ENCODE measurements at regions not wholly inside any gene's neighbourhood (a gene's known extent, or its start where the extent isn't known, plus 50 kb on each side); places are given as distances from the start of the nearest gene placed in this dataset.

- DNase-seq = no peak
- no peaks in the 10 kb centered on the region for H3K4me1 ChIP-seq
- intact Hi-C loops (cut with DNase I; ENCODE audit: low total_unique reads) = no loop called here
- H3K9me3 ChIP-seq = peaks cover 0 to 3% (median 0%) of the 10 kb centered on the region in 8 donors
- WGBS, 5 donors = 85 to 94% (median 91%) methylated on average over 18 of the region's 18 CpGs
- H3K27me3 ChIP-seq (replicated peaks in 1 of 7) = peaks cover 0 to 5% (median 0%) of the 10 kb centered on the region in 7 donors
- no peaks in the 10 kb centered on the region for H3K36me3 ChIP-seq
- no peak overlapping the region for H3K4me3 ChIP-seq
- no peak for TF ChIP-seq CTCF (IDR thresholded peaks at IDR 0.05 in 8 of 11, conservative IDR thresholded peaks at IDR 0.05 in 3 of 11)
- TF ChIP-seq POLR2AphosphoS5 (IDR thresholded peaks at IDR 0.05) = no peak
- TF ChIP-seq POLR2A (IDR thresholded peaks at IDR 0.05) = no peak
- H3K27ac ChIP-seq = no peak overlapping the region
These were observed 432.1 kb downstream of the GLRX3 start for GRCh38 chr10:130568246-130568645.

DNA sequence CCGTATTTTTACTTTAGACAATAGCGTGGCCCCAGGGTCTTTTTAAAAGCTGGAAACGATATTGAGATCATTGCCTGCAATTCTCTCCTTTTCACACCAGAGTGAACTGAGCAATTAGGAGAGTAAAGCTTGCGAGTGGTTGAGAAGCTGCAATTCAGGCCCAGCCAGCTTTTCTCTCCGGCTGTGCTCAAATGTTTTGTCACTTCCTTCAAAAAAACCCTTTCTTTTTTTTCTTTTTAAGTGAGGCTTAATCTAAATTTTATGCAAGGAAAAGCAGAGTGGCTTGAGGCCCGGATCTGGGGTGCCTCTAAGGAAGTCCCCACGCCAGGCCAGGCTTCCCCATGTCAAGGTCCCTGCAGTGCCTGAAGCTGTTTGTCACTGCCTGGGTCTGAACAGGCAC, 433.9 kb downstream of the GLRX3 start:
- no peak for DNase-seq
- no peak overlapping the region for H3K4me3 ChIP-seq
- intact Hi-C loops (cut with DNase I; ENCODE audit: low total_unique reads) = no loop called here
- no peaks in the 10 kb centered on the region for H3K36me3 ChIP-seq
- 52 to 65% (median 58%) methylated on average over 7 of the region's 7 CpGs for WGBS, 5 donors
- TF ChIP-seq POLR2A (IDR thresholded peaks at IDR 0.05) = no peak
- TF ChIP-seq CTCF (IDR thresholded peaks at IDR 0.05 in 8 of 11, conservative IDR thresholded peaks at IDR 0.05 in 3 of 11) = no peak
- no peak for TF ChIP-seq POLR2AphosphoS5 (IDR thresholded peaks at IDR 0.05)
- peaks cover 0 to 7% (median 0%) of the 10 kb centered on the region in 7 donors for H3K27me3 ChIP-seq (replicated peaks in 1 of 7)
- no peaks in the 10 kb centered on the region for H3K4me1 ChIP-seq
- peaks cover 0 to 3% (median 0%) of the 10 kb centered on the region in 8 donors for H3K9me3 ChIP-seq
- H3K27ac ChIP-seq = no peak overlapping the region

- DNase-seq = no peak
- Histone ChIP-seq H3K4me1 (no peaks in the 10 kb centered on the region), H3K9me3 (peaks cover 0 to 3% (median 0%) of the 10 kb centered on the region in 8 donors), H3K27ac (no peak overlapping the region), H3K27me3 (replicated peaks in 1 of 7) (peaks cover 0 to 15% (median 0%) of the 10 kb centered on the region in 7 donors), H3K36me3 (no peaks in the 10 kb centered on the region), H3K4me3 (no peak overlapping the region)
- TF ChIP-seq CTCF (IDR thresholded peaks at IDR 0.05 in 8 of 11, conservative IDR thresholded peaks at IDR 0.05 in 3 of 11) = no peak
- no peak for TF ChIP-seq POLR2A (IDR thresholded peaks at IDR 0.05)
- no peak for TF ChIP-seq POLR2AphosphoS5 (IDR thresholded peaks at IDR 0.05)
- intact Hi-C loops (cut with DNase I; ENCODE audit: low total_unique reads) = no loop called here
- 86 to 93% (median 92%) methylated on average over 9 of the region's 9 CpGs for WGBS, 5 donors
These were observed 435.5 kb downstream of the GLRX3 start for GRCh38 chr10:130571674-130572073.

DNA sequence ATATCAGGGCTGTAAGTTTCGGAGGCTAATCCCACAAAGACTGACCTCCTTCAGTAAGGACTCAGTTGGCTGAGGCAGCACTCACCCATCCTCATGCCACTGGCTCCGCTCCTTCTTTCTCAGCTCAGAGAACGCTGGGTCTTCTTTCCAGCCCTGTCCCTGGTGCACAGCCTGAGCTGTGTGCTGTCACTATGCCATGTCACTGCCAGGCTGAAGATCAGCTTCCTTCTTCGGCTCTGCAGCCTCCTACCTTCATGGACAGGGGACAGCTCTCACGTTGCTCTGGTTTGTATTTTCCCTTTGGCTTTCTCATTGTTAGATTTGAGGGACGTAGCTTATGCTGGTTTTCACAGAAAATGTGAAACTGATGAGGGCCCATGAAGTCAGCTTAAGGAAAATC, 437.3 kb downstream of the GLRX3 start:
- no peak for DNase-seq
- Histone ChIP-seq H3K9me3 (no peaks in the 10 kb centered on the region), H3K4me3 (no peak overlapping the region), H3K27ac (no peak overlapping the region), H3K27me3 (replicated peaks in 1 of 7) (peaks cover 0 to 20% (median 0%) of the 10 kb centered on the region in 7 donors), H3K4me1 (no peaks in the 10 kb centered on the region), H3K36me3 (no peaks in the 10 kb centered on the region)
- no peak for TF ChIP-seq POLR2AphosphoS5 (IDR thresholded peaks at IDR 0.05)
- no peak for TF ChIP-seq CTCF (IDR thresholded peaks at IDR 0.05 in 8 of 11, conservative IDR thresholded peaks at IDR 0.05 in 3 of 11)
- no peak for TF ChIP-seq POLR2A (IDR thresholded peaks at IDR 0.05)
- WGBS, 5 donors = 65 to 83% (median 76%) methylated on average over 6 of the region's 6 CpGs
- intact Hi-C loops (cut with DNase I; ENCODE audit: low total_unique reads) = no loop called here
